ENCODE measurements at regions not wholly inside any gene's neighbourhood (a gene's known extent, or its start where the extent isn't known, plus 50 kb on each side); places are given as distances from the start of the nearest gene placed in this dataset.

DNA sequence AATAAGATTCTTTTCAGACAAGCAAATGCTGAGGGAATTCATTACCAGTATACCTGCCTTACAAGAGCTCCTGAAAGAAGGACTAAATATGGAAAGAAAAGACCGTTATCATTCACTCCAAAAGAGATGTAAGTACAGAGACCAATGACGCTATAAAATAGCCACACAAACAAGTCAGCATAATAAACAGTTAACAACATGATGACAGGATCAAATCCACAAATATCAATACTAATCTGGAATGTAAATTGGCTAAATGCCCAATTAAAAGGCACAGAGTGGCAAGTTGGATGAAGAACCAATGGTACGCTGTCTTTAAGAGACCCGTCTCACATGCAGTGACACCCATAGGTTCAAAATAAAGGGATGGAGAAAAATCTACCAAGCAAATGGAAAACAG lies 349.6 kb upstream of the MPDZ start:
- Histone ChIP-seq H3K4me1 (ENCODE audit: low read length) (no peaks in the 10 kb centered on the region), H3F3A (ENCODE audit: insufficient read depth, low read length) (no peaks in the 10 kb centered on the region), H3K79me2 (ENCODE audit: low read length) (no peaks in the 10 kb centered on the region), H3K9me3 (replicated peaks; ENCODE audit: insufficient read depth, low read length) (no peaks in the 10 kb centered on the region), H3K9me2 (replicated peaks; ENCODE audit: insufficient read depth, low read length) (no peaks in the 10 kb centered on the region), H3K27me3 (replicated peaks; ENCODE audit: insufficient read depth, low read length) (no peaks in the 10 kb centered on the region), H4K20me1 (ENCODE audit: insufficient read depth, low read length) (no peaks in the 10 kb centered on the region), H3K27ac (ENCODE audit: low read length) (no peak overlapping the region), H2AFZ (ENCODE audit: low read length) (no peak overlapping the region), H3K4me3 (ENCODE audit: low read length) (no peak overlapping the region), H3K36me3 (replicated peaks; ENCODE audit: insufficient read depth, low read length) (no peaks in the 10 kb centered on the region), H3K9ac (ENCODE audit: low read length) (no peak overlapping the region), H3K4me2 (ENCODE audit: low read depth, low read length) (no peak overlapping the region)
- DNase-seq, result no peak
- TF ChIP-seq, protein P1, sequence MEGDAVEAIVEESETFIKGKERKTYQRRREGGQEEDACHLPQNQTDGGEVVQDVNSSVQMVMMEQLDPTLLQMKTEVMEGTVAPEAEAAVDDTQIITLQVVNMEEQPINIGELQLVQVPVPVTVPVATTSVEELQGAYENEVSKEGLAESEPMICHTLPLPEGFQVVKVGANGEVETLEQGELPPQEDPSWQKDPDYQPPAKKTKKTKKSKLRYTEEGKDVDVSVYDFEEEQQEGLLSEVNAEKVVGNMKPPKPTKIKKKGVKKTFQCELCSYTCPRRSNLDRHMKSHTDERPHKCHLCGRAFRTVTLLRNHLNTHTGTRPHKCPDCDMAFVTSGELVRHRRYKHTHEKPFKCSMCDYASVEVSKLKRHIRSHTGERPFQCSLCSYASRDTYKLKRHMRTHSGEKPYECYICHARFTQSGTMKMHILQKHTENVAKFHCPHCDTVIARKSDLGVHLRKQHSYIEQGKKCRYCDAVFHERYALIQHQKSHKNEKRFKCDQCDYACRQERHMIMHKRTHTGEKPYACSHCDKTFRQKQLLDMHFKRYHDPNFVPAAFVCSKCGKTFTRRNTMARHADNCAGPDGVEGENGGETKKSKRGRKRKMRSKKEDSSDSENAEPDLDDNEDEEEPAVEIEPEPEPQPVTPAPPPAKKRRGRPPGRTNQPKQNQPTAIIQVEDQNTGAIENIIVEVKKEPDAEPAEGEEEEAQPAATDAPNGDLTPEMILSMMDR (IDR thresholded peaks at IDR 0.05; ENCODE audit: low read length), result no peak
- no peak for TF ChIP-seq EZH2phosphoT487 (IDR thresholded peaks at IDR 0.05; ENCODE audit: low read length)
- TF ChIP-seq EZH2 (optimal IDR thresholded peaks at IDR 0.05; ENCODE audit: low read depth, low read length), result no peak

DNA sequence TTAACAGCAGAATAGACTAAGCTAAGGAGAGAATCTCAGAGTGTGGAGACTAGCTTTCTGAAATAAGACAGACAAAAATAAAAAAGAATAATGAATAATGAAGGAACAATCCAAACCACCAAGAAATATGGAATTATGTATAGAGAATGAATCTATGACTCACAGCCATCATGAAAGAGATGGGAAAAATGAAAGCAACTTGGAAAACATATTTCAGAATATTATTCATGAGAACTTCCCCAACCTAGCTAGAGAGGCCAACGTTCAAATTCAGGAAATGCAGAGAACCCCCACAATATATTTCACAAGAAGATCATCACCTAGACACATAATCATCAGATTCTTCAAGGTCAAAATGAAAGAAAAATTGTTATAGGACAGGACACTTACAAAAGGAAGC lies 349.0 kb upstream of the MPDZ start:
- TF ChIP-seq EZH2 (optimal IDR thresholded peaks at IDR 0.05; ENCODE audit: low read depth, low read length), result no peak
- no peak for TF ChIP-seq EZH2phosphoT487 (IDR thresholded peaks at IDR 0.05; ENCODE audit: low read length)
- TF ChIP-seq, protein P1 (IDR thresholded peaks at IDR 0.05; ENCODE audit: low read length), result no peak

DNA sequence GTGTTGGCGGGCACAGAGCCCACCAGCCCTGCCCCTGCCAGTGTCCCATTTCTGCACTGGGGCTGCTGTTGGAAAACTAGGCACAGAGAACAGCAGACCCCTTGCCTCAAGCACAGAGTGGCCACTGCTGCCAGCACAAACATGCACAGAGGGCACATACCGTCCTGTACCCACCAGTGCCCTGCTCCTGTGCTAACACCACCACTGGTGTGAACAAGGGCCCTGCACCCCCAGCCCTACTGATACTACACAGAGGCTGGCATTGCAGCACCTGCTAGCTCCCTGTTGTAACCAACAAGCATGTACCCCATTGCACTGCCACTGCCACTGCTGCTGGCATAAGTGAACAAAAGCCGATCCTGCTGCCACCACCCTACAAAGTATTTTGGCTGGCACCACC lies 348.0 kb upstream of the MPDZ start:
- no peak overlapping the region for H3K27ac ChIP-seq (ENCODE audit: low read length)
- H3K4me3 ChIP-seq (ENCODE audit: low read length), result no peak overlapping the region
- no peaks in the 10 kb centered on the region for H4K20me1 ChIP-seq (ENCODE audit: insufficient read depth, low read length)
- H3K79me2 ChIP-seq (ENCODE audit: low read length), result no peaks in the 10 kb centered on the region
- no peaks in the 10 kb centered on the region for H3K9me2 ChIP-seq (replicated peaks; ENCODE audit: insufficient read depth, low read length)
- no peak for TF ChIP-seq EZH2 (optimal IDR thresholded peaks at IDR 0.05; ENCODE audit: low read depth, low read length)
- TF ChIP-seq EZH2phosphoT487 (IDR thresholded peaks at IDR 0.05; ENCODE audit: low read length), result no peak
- TF ChIP-seq, protein P1 (IDR thresholded peaks at IDR 0.05; ENCODE audit: low read length), result no peak
- no peak overlapping the region for H3K9ac ChIP-seq (ENCODE audit: low read length)
- no peaks in the 10 kb centered on the region for H3K9me3 ChIP-seq (replicated peaks; ENCODE audit: insufficient read depth, low read length)
- H3K4me2 ChIP-seq (ENCODE audit: low read depth, low read length), result no peak overlapping the region
- H3K27me3 ChIP-seq (replicated peaks; ENCODE audit: insufficient read depth, low read length), result no peaks in the 10 kb centered on the region
- H3F3A ChIP-seq (ENCODE audit: insufficient read depth, low read length), result no peaks in the 10 kb centered on the region
- no peaks in the 10 kb centered on the region for H3K36me3 ChIP-seq (replicated peaks; ENCODE audit: insufficient read depth, low read length)
- no peaks in the 10 kb centered on the region for H3K4me1 ChIP-seq (ENCODE audit: low read length)
- H2AFZ ChIP-seq (ENCODE audit: low read length), result no peak overlapping the region
- no peak for DNase-seq

More for the DNA sequence above, 349.0 kb upstream of the MPDZ start:
- Histone ChIP-seq H3K9me2 (replicated peaks; ENCODE audit: insufficient read depth, low read length) (no peaks in the 10 kb centered on the region), H3K9me3 (replicated peaks; ENCODE audit: insufficient read depth, low read length) (no peaks in the 10 kb centered on the region), H3K4me2 (ENCODE audit: low read depth, low read length) (no peak overlapping the region), H2AFZ (ENCODE audit: low read length) (no peak overlapping the region), H3K4me3 (ENCODE audit: low read length) (no peak overlapping the region), H3K79me2 (ENCODE audit: low read length) (no peaks in the 10 kb centered on the region), H3K9ac (ENCODE audit: low read length) (no peak overlapping the region), H3K27ac (ENCODE audit: low read length) (no peak overlapping the region), H3F3A (ENCODE audit: insufficient read depth, low read length) (no peaks in the 10 kb centered on the region), H3K36me3 (replicated peaks; ENCODE audit: insufficient read depth, low read length) (no peaks in the 10 kb centered on the region), H3K4me1 (ENCODE audit: low read length) (no peaks in the 10 kb centered on the region), H4K20me1 (ENCODE audit: insufficient read depth, low read length) (no peaks in the 10 kb centered on the region), H3K27me3 (replicated peaks; ENCODE audit: insufficient read depth, low read length) (no peaks in the 10 kb centered on the region)
- no peak for DNase-seq
